Panc1 (cell line): ENCODE measurements at regions not wholly inside any gene's neighbourhood (a gene's known extent, or its start where the extent isn't known, plus 50 kb on each side); places are given as distances from the start of the nearest gene placed in this dataset.
"Not testable (repeated sequence)": the region's sequence is repeated elsewhere in the genome, so short reads cannot be mapped to it uniquely, and the experiment has no call there.

ENCODE experiments used
- ATAC-seq: fragments of 200-7000 bp; cut with Tn5 transposase; 2 replicates; pipeline ENCODE4 v1.9.1; 2020; ENCODE audit warnings: mild to moderate bottlenecking, moderate library complexity
- BruUV-seq: library from RNA; stranded (reverse); fragments of 400-500 nt; replicated peaks from 2 replicates; lab custom pipeline; 2021; lab: Mats Ljungman, UMichigan
- CTCF ChIA-PET: fragments of 300-600 bp; sonication (Branson Sonifier 250); formaldehyde crosslinking; loops from one replicate; lab custom pipeline; 2022; ENCODE audit warnings: antibody characterized with exemption; lab: Charles Lee
- POLR2A ChIA-PET: fragments of 300-600 bp; sonication (Branson Sonifier 250); formaldehyde crosslinking; loops from one replicate; lab custom pipeline; 2022; ENCODE audit warnings: antibody characterized with exemption; lab: Charles Lee
- DNase-seq: peaks from one replicate; pipeline ENCODE4 v3.0.0-alpha.2; 2010; ENCODE audit warnings: low read depth, low spot score
- H3K27ac ChIP-seq: 2 replicates; pipeline ENCODE4 v1.5.1; 2011; ENCODE audit warnings: mild to moderate bottlenecking, low read length, inconsistent platforms
- H3K27me3 ChIP-seq: fragments of 200-500 bp; sonication (Bioruptor generic); 2 replicates; pipeline ENCODE4 v1.6.0; 2014; ENCODE audit warnings: low read length, inconsistent platforms; ENCODE audit not compliant: control insufficient read depth, insufficient read depth
- H3K36me3 ChIP-seq: fragments of 200-500 bp; sonication (Bioruptor generic); 2 replicates; pipeline ENCODE4 v1.5.1; 2014; ENCODE audit warnings: inconsistent platforms, mild to moderate bottlenecking, low read length, moderate library complexity; ENCODE audit not compliant: control insufficient read depth, insufficient read depth
- H3K4me1 ChIP-seq: 2 replicates; pipeline ENCODE4 v1.5.1; 2011; ENCODE audit warnings: inconsistent platforms, mild to moderate bottlenecking, low read length, moderate library complexity; ENCODE audit not compliant: control insufficient read depth, insufficient read depth
- H3K4me3 ChIP-seq, 2 experiments: 2 replicates each; pipeline ENCODE4 v1.5.1; 2011 to 2012; ENCODE audit warnings: low read depth in 2 of 2, low read length in 2 of 2, mild to moderate bottlenecking in 2 of 2, inconsistent platforms in 1 of 2, moderate library complexity in 1 of 2
- H3K9me3 ChIP-seq: fragments of 200-500 bp; sonication (Bioruptor generic); 2 replicates; pipeline ENCODE4 v1.5.1; 2014; ENCODE audit warnings: low read depth, mild to moderate bottlenecking, inconsistent platforms, low read length, moderate library complexity; ENCODE audit not compliant: control insufficient read depth, insufficient read depth
- POLR2AphosphoS5 ChIP-seq: IDR thresholded peaks from 2 replicates; pipeline ENCODE4 v1.6.1; 2012; ENCODE audit warnings: mild to moderate bottlenecking, low read depth, low read length, moderate library complexity
- SIN3A ChIP-seq: IDR thresholded peaks from 2 replicates; pipeline ENCODE4 v1.6.1; 2012; ENCODE audit warnings: low read depth, mild to moderate bottlenecking, low read length, moderate library complexity, borderline replicate concordance; ENCODE audit not compliant: insufficient read depth
- TCF7L2 ChIP-seq: IDR thresholded peaks from 2 replicates; pipeline ENCODE4 v1.6.1; 2011; ENCODE audit warnings: mild to moderate bottlenecking, low read depth, low read length, inconsistent platforms
- in situ Hi-C: cut with HindIII; loops from 2 replicates; pipeline ENCODE4 v1.10.0; 2016; ENCODE audit warnings: low sequenced_read_pairs, low pct_unique_long_range_greater_than_20kb
- intact Hi-C: fragments of 100-400 bp; cut with micrococcal nuclease; formaldehyde crosslinking; loops from one replicate; pipeline ENCODE4 v1.10.0; 2022; ENCODE audit not compliant: unreplicated experiment
- TF ChIP-seq, protein P1 (sequence below), 2 experiments: IDR thresholded peaks; 2 replicates each; pipeline ENCODE4 v1.6.1; 2011 to 2012; ENCODE audit warnings: low read depth in 2 of 2, control low read depth in 1 of 2, low read length in 1 of 2, mild to moderate bottlenecking in 1 of 2, moderate library complexity in 1 of 2; ENCODE audit not compliant: insufficient read depth in 1 of 2
- TF ChIP-seq, protein P2 (sequence below): fragments of 450-650 bp; IDR thresholded peaks from 2 replicates; pipeline ENCODE4 v1.5.1; 2017; ENCODE audit warnings: mild to moderate bottlenecking

DNA sequence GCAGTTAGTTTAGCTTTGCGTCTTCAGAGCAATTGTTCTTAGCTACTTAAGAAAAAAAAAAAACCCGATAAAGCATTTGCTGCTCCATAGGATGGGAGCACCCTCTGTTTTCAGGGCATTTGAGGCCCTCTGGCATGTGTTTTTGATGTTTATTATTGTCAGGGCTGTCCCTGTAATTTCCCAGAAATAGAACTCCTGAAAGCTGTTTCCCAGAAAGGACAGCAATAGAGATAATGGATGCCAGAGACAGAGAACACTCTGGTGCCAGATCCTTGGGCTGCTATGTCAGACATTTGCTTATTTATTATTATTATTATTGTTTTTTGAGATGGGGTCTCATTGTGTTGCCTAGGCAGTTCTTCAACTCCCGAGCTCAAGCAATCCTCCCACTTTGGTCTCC, 201.3 kb downstream of the ALG10 start:
- no peaks in the 10 kb centered on the region for H3K4me1 ChIP-seq
- DNase-seq (no peak), ATAC-seq (no peak)
- no peaks in the 10 kb centered on the region for H3K36me3 ChIP-seq
- no peak for TF ChIP-seq SIN3A
- TF ChIP-seq, protein P1, sequence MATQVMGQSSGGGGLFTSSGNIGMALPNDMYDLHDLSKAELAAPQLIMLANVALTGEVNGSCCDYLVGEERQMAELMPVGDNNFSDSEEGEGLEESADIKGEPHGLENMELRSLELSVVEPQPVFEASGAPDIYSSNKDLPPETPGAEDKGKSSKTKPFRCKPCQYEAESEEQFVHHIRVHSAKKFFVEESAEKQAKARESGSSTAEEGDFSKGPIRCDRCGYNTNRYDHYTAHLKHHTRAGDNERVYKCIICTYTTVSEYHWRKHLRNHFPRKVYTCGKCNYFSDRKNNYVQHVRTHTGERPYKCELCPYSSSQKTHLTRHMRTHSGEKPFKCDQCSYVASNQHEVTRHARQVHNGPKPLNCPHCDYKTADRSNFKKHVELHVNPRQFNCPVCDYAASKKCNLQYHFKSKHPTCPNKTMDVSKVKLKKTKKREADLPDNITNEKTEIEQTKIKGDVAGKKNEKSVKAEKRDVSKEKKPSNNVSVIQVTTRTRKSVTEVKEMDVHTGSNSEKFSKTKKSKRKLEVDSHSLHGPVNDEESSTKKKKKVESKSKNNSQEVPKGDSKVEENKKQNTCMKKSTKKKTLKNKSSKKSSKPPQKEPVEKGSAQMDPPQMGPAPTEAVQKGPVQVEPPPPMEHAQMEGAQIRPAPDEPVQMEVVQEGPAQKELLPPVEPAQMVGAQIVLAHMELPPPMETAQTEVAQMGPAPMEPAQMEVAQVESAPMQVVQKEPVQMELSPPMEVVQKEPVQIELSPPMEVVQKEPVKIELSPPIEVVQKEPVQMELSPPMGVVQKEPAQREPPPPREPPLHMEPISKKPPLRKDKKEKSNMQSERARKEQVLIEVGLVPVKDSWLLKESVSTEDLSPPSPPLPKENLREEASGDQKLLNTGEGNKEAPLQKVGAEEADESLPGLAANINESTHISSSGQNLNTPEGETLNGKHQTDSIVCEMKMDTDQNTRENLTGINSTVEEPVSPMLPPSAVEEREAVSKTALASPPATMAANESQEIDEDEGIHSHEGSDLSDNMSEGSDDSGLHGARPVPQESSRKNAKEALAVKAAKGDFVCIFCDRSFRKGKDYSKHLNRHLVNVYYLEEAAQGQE (IDR thresholded peaks at IDR 0.05; ENCODE audit: insufficient read depth in 1 of 2, low read depth in 2 of 2, low read length in 1 of 2): no peak
- no peak for TF ChIP-seq TCF7L2
- TF ChIP-seq, protein P2, sequence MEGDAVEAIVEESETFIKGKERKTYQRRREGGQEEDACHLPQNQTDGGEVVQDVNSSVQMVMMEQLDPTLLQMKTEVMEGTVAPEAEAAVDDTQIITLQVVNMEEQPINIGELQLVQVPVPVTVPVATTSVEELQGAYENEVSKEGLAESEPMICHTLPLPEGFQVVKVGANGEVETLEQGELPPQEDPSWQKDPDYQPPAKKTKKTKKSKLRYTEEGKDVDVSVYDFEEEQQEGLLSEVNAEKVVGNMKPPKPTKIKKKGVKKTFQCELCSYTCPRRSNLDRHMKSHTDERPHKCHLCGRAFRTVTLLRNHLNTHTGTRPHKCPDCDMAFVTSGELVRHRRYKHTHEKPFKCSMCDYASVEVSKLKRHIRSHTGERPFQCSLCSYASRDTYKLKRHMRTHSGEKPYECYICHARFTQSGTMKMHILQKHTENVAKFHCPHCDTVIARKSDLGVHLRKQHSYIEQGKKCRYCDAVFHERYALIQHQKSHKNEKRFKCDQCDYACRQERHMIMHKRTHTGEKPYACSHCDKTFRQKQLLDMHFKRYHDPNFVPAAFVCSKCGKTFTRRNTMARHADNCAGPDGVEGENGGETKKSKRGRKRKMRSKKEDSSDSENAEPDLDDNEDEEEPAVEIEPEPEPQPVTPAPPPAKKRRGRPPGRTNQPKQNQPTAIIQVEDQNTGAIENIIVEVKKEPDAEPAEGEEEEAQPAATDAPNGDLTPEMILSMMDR: no peak
- TF ChIP-seq POLR2AphosphoS5: no peak
- no peak overlapping the region for H3K4me3 ChIP-seq
- H3K27me3 ChIP-seq: no peaks in the 10 kb centered on the region
- intact Hi-C loops (no loop called here), in situ Hi-C loops (no loop called here)
- H3K9me3 ChIP-seq: no peaks in the 10 kb centered on the region
- ChIA-PET POLR2A (no interaction called here), CTCF (no interaction called here)
- no TSS peak for BruUV-seq
- no peak overlapping the region for H3K27ac ChIP-seq

DNA sequence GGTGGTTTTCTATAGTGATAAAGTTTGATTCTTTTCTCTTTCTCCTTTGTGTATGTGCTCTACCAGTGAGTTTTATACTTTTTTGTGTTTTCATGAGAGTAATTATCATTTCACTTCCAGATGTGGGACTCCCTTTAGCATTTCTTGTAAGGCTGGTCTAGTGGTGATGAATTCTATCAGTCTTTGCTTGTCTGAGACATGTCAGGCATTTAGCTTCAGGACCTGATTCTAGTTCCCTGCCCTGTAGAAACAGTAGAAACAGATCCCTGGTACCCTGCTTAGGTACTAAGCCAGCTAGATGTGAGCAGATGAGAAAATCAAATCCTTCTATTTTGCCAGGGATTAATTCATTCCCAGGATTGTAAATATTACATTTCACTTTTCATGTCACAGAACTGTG, 203.7 kb downstream of the ALG10 start:
- H3K9me3 ChIP-seq, H3K4me3 ChIP-seq, POLR2A ChIA-PET, DNase-seq, ATAC-seq, H3K4me1 ChIP-seq, intact Hi-C loops, in situ Hi-C loops, CTCF ChIA-PET, H3K27ac ChIP-seq, BruUV-seq, H3K36me3 ChIP-seq, H3K27me3 ChIP-seq: not testable (repeated sequence)

DNA sequence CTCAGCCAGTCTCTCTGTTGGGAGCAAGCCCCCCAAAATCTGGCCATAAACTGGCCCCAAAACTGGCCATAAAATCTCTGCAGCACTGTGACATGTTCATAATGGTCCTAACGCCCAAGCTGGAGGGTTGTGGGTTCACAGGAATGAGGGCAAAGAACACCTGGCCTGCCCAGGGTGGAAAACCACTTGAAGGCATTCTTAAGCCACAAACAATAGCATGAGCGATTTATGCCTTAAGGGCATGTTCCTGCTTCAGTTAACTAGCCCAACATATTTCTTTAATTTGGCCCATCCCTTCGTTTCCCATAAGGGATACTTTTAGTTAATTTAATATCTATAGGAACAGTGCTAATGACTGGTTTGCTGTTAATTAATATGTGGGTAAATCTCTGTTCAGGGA, 205.8 kb downstream of the ALG10 start:
- H3K9me3 ChIP-seq, H3K27ac ChIP-seq, POLR2A ChIA-PET, CTCF ChIA-PET, H3K4me1 ChIP-seq, H3K36me3 ChIP-seq, intact Hi-C loops, ATAC-seq, BruUV-seq, in situ Hi-C loops, H3K4me3 ChIP-seq, H3K27me3 ChIP-seq, DNase-seq: not testable (repeated sequence)

DNA sequence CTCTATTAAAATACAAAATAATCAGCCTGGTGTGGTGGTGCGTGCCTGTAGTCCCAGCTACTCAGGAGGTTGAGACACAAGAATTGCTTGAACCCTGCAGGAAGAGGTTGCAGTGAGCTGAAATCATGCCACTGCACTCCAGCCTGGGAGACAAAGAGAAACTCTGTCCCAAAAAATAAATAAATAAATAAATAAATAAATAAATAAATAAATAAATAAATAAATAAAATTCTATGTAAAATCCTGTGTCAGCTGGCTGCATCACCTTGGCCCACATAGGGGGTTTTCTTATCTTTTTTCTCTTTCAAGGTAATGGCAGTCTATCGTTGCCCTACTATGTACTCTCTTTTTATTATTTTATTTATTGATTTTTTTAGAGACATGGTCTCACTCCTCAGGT, 206.7 kb downstream of the ALG10 start:
- H3K9me3 ChIP-seq, in situ Hi-C loops, POLR2A ChIA-PET, H3K27me3 ChIP-seq, H3K27ac ChIP-seq, ATAC-seq, BruUV-seq, H3K36me3 ChIP-seq, H3K4me1 ChIP-seq, DNase-seq, H3K4me3 ChIP-seq, intact Hi-C loops: not testable (repeated sequence)
- CTCF ChIA-PET: interaction anchor here (0.9 kb wide), 1 partner anchor 9 kb away, joined by 6 read pairs; no protein-coding TSS in a partner anchor
